HCT116 (cell line): ENCODE measurements at regions not wholly inside any gene's neighbourhood (a gene's known extent, or its start where the extent isn't known, plus 50 kb on each side); places are given as distances from the start of the nearest gene placed in this dataset.

Experiments used
- ATAC-seq: fragments of 200-7000 bp; cut with Tn5 transposase; 2 replicates; pipeline ENCODE4 v1.9.1; 2020; ENCODE audit warnings: mild to moderate bottlenecking, moderate library complexity
- BruUV-seq: library from RNA; stranded (reverse); fragments of 400-500 nt; replicated peaks from 2 replicates; lab custom pipeline; 2021; lab: Mats Ljungman, UMichigan
- CTCF ChIA-PET: fragments of 300-600 bp; sonication (Branson Sonifier 250); formaldehyde crosslinking; loops from one replicate; lab custom pipeline; 2021; ENCODE audit warnings: antibody characterized with exemption; lab: Charles Lee
- POLR2A ChIA-PET: fragments of 300-600, 350-600 bp; sonication (Branson Sonifier 250); formaldehyde crosslinking; loops from one replicate; lab custom pipeline; 2021; ENCODE audit warnings: antibody characterized with exemption; lab: Charles Lee
- RAD21 ChIA-PET, 2 experiments: fragments of 300-600 bp; sonication (Branson Sonifier 250); formaldehyde crosslinking; loops; one replicate each; lab custom pipeline; 2023; ENCODE audit warnings: low total read pairs in 2 of 2; ENCODE audit not compliant: uncharacterized antibody in 2 of 2, unreplicated experiment in 2 of 2, low non-redundant PET in 1 of 2; lab: Charles Lee
- DNase-seq: peaks from one replicate; pipeline ENCODE4 v3.0.0-alpha.2; 2010; ENCODE audit warnings: low read depth, low spot score
- H2AFZ ChIP-seq: fragments of 200-600 bp; shearing (Covaris generic), sonication (generic); 2 replicates; pipeline ENCODE4 v1.6.1; 2017; ENCODE audit warnings: low read depth, mixed run types, mixed read lengths, antibody characterized with exemption, low read length; ENCODE audit not compliant: poor library complexity, severe bottlenecking
- H3K27ac ChIP-seq: 2 replicates; pipeline ENCODE4 v1.5.1; 2012; ENCODE audit warnings: low read depth, low read length
- H3K27me3 ChIP-seq: fragments of 200-600 bp; sonication (generic); 2 replicates; pipeline ENCODE4 v1.6.1; 2016; ENCODE audit warnings: mixed run types, low read length, mixed read lengths; ENCODE audit not compliant: insufficient read depth
- H3K36me3 ChIP-seq, 2 experiments: fragments of 200-500 bp in 1 of 2; fragments of 200-600 bp in 1 of 2; sonication (Bioruptor generic) in 1 of 2; sonication (generic) in 1 of 2; 2 replicates each; pipeline versions ENCODE4 v1.5.1 to v1.6.1; 2014 to 2016; ENCODE audit warnings: low read length in 2 of 2, inconsistent platforms in 1 of 2, mixed read lengths in 1 of 2, mixed run types in 1 of 2; ENCODE audit not compliant: insufficient read depth in 2 of 2, control insufficient read depth in 1 of 2
- H3K4me1 ChIP-seq, 2 experiments: fragments of 200-600 bp in 1 of 2; sonication (generic) in 1 of 2; 2 replicates each; pipeline versions ENCODE4 v1.5.1 to v1.6.1; 2012 to 2017; ENCODE audit warnings: low read length in 2 of 2, inconsistent platforms in 1 of 2, mild to moderate bottlenecking in 1 of 2, mixed read lengths in 1 of 2, mixed run types in 1 of 2, moderate library complexity in 1 of 2; ENCODE audit not compliant: insufficient read depth in 2 of 2, control insufficient read depth in 1 of 2
- H3K4me2 ChIP-seq: fragments of 200-600 bp; sonication (generic); 2 replicates; pipeline ENCODE4 v1.6.1; 2017; ENCODE audit warnings: mixed run types, low read length, mixed read lengths
- H3K4me3 ChIP-seq, 2 experiments: fragments of 200-600 bp in 1 of 2; sonication (generic) in 1 of 2; replicated peaks in 1 of 2; 2 replicates each; pipeline ENCODE4 v1.5.1; 2011 to 2016; ENCODE audit warnings: low read length in 2 of 2, control low read depth in 1 of 2, low read depth in 1 of 2, mild to moderate bottlenecking in 1 of 2, mixed read lengths in 1 of 2, mixed run types in 1 of 2
- H3K79me2 ChIP-seq: fragments of 200-600 bp; sonication (generic); 2 replicates; pipeline ENCODE4 v1.6.1; 2017; ENCODE audit warnings: mild to moderate bottlenecking, mixed run types, low read length, moderate library complexity, mixed read lengths; ENCODE audit not compliant: insufficient read depth
- H3K9ac ChIP-seq: fragments of 200-600 bp; sonication (generic); 2 replicates; pipeline ENCODE4 v1.6.1; 2016; ENCODE audit warnings: low read length, mixed read lengths
- H3K9me2 ChIP-seq: fragments of 200-600 bp; sonication (generic), shearing (Covaris generic); 2 replicates; pipeline ENCODE4 v1.6.1; 2017; ENCODE audit warnings: mixed run types, mild to moderate bottlenecking, moderate library complexity; ENCODE audit not compliant: insufficient read depth
- H3K9me3 ChIP-seq, 2 experiments: fragments of 200-500 bp in 1 of 2; fragments of 200-600 bp in 1 of 2; sonication (Bioruptor generic) in 1 of 2; sonication (generic) in 1 of 2; 2 replicates each; pipeline ENCODE4 v1.6.1; 2014 to 2017; ENCODE audit warnings: low read length in 2 of 2, mixed read lengths in 2 of 2, inconsistent platforms in 1 of 2, low read depth in 1 of 2, mild to moderate bottlenecking in 1 of 2, mixed run types in 1 of 2, moderate library complexity in 1 of 2; ENCODE audit not compliant: control insufficient read depth in 1 of 2, insufficient read depth in 1 of 2
- H4K20me1 ChIP-seq: fragments of 200-600 bp; sonication (generic), shearing (Covaris generic); 2 replicates; pipeline ENCODE4 v1.6.1; 2017; ENCODE audit warnings: mixed run types, mild to moderate bottlenecking, moderate library complexity; ENCODE audit not compliant: insufficient read depth
- CEBPB ChIP-seq: IDR thresholded peaks from 2 replicates; pipeline ENCODE4 v1.6.1; 2012; ENCODE audit warnings: low read depth
- EZH2 ChIP-seq: fragments of 200-600 bp; sonication (generic); IDR thresholded peaks from 2 replicates; pipeline ENCODE4 v1.6.1; 2017; ENCODE audit warnings: antibody characterized with exemption, mixed run types
- EZH2phosphoT487 ChIP-seq: fragments of 200-600 bp; IDR thresholded peaks from 2 replicates; pipeline ENCODE4 v1.6.1; 2018; ENCODE audit warnings: antibody characterized with exemption, borderline replicate concordance
- JUND ChIP-seq: IDR thresholded peaks from 2 replicates; pipeline ENCODE4 v1.6.1; 2012
- POLR2A ChIP-seq: IDR thresholded peaks from 2 replicates; pipeline ENCODE4 v1.7.0; 2011; ENCODE audit warnings: borderline replicate concordance; ENCODE audit not compliant: insufficient read depth, insufficient read length; ENCODE audit errors: extremely low read depth
- TCF7L2 ChIP-seq: IDR thresholded peaks from 2 replicates; pipeline ENCODE4 v1.7.0; 2011; ENCODE audit warnings: borderline replicate concordance, inconsistent platforms; ENCODE audit not compliant: insufficient read depth, insufficient read length; ENCODE audit errors: extremely low read depth
- ZNF274 ChIP-seq: fragments of 200-500 bp; sonication (Bioruptor generic); IDR thresholded peaks from 2 replicates; pipeline ENCODE4 v1.6.1; 2014; ENCODE audit warnings: mild to moderate bottlenecking, low read depth, low read length, inconsistent platforms
- intact Hi-C: fragments of 100-400 bp; cut with micrococcal nuclease; formaldehyde crosslinking; loops from 2 replicates; pipeline ENCODE4 v1.10.0; 2022
- TF ChIP-seq, protein P1 (sequence below): IDR thresholded peaks from 2 replicates; pipeline ENCODE4 v1.6.1; 2012

- intact Hi-C loops: no loop called here
Observed at GRCh38 chr4:43990963-43991362, 457.6 kb downstream of the KCTD8 start.

DNA sequence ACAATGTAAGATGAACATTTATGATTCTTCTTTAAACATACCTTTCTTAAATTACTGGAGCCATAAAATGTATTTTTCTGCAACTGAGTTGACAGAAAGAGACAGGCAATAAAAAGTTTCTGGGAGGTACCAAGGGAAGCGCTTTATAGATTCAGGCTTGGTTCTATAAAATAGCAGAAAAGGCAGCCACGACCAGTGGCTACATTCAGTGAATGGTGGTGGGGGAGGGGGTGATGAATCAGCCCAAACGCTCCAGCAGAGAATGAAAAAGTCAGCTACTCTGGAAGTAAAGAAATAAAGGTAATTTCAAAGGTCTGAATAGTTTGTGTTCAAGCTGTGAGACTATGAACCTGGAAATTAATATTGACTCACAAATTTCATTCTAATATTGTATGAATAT is 456.1 kb downstream of the KCTD8 start:
- ChIA-PET RAD21 (no interaction called here), POLR2A (no interaction called here), CTCF (no interaction called here)
- peaks cover 3 to 17% of the 10 kb centered on the region in 2 experiments; a peak in 3 of 4 replicates for H3K9me3 ChIP-seq
- DNase-seq: no peak
- no peaks in the 10 kb centered on the region for H3K4me1 ChIP-seq
- no peak overlapping the region for H3K4me2 ChIP-seq
- intact Hi-C loops: no loop called here
- no peaks in the 10 kb centered on the region for H3K79me2 ChIP-seq
- H4K20me1 ChIP-seq: no peaks in the 10 kb centered on the region
- no peak overlapping the region for H3K9ac ChIP-seq
- no peak for ATAC-seq
- no peak overlapping the region for H3K4me3 ChIP-seq
- no peaks in the 10 kb centered on the region for H3K9me2 ChIP-seq
- BruUV-seq: no TSS peak
- no peaks in the 10 kb centered on the region for H3K27me3 ChIP-seq
- H2AFZ ChIP-seq: no peak overlapping the region
- TF ChIP-seq EZH2phosphoT487 (no peak), EZH2 (no peak), POLR2A (no peak)
- H3K27ac ChIP-seq: no peak overlapping the region
- no peaks in the 10 kb centered on the region for H3K36me3 ChIP-seq

More at GRCh38 chr4:43990963-43991362, 457.6 kb downstream of the KCTD8 start:
- H3K9ac ChIP-seq: no peak overlapping the region
- H3K9me3 ChIP-seq: peaks cover 6 to 20% of the 10 kb centered on the region in 2 experiments; a peak in 3 of 4 replicates
- H3K27ac ChIP-seq: no peak overlapping the region
- no TSS peak for BruUV-seq
- RAD21 ChIA-PET: no interaction called here
- no peak for TF ChIP-seq JUND
- TF ChIP-seq ZNF274: no peak
- TF ChIP-seq, protein P1, sequence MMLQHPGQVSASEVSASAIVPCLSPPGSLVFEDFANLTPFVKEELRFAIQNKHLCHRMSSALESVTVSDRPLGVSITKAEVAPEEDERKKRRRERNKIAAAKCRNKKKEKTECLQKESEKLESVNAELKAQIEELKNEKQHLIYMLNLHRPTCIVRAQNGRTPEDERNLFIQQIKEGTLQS: no peak
- TF ChIP-seq TCF7L2: no peak
- TF ChIP-seq CEBPB: no peak
- no peak for TF ChIP-seq POLR2A
- no peaks in the 10 kb centered on the region for H3K9me2 ChIP-seq
- H3K36me3 ChIP-seq: no peaks in the 10 kb centered on the region; a peak in 1 of 4 replicates
- CTCF ChIA-PET: no interaction called here
- DNase-seq (no peak), ATAC-seq (no peak)
- H4K20me1 ChIP-seq: no peaks in the 10 kb centered on the region
- no peaks in the 10 kb centered on the region for H3K4me1 ChIP-seq
- POLR2A ChIA-PET: no interaction called here
- H3K4me3 ChIP-seq: no peak overlapping the region
- no peaks in the 10 kb centered on the region for H3K27me3 ChIP-seq
- H3K4me2 ChIP-seq: no peak overlapping the region
- no peak overlapping the region for H2AFZ ChIP-seq
- no peaks in the 10 kb centered on the region for H3K79me2 ChIP-seq
